Activated naive CD4-positive, alpha-beta T cell treated with anti-CD3 and anti-CD28 coated beads for 36 hours (primary cell): ENCODE measurements at regions not wholly inside any gene's neighbourhood (a gene's known extent, or its start where the extent isn't known, plus 50 kb on each side); places are given as distances from the start of the nearest gene placed in this dataset.
"Not testable (repeated sequence)": the region's sequence is repeated elsewhere in the genome, so short reads cannot be mapped to it uniquely, and the experiment has no call there.

ENCODE experiments used
- CTCF ChIA-PET: fragments of 350-600 bp; sonication (Branson Sonifier 250); formaldehyde crosslinking; loops from one replicate; lab custom pipeline; 2021; ENCODE audit warnings: antibody characterized with exemption; lab: Charles Lee
- DNase-seq: peaks from one replicate; pipeline ENCODE4 v3.0.0-alpha.2; 2020
- H3K27ac Mint-ChIP-seq: one replicate; pipeline ENCODE4 v1.8.0; 2021; ENCODE audit warnings: mild to moderate bottlenecking, mixed read lengths
- H3K27me3 Mint-ChIP-seq: one replicate; pipeline ENCODE4 v1.8.0; 2021; ENCODE audit warnings: low read depth, mixed read lengths
- H3K36me3 Mint-ChIP-seq: one replicate; pipeline ENCODE4 v1.8.0; 2021; ENCODE audit warnings: low read depth, mixed read lengths
- H3K4me1 Mint-ChIP-seq: one replicate; pipeline ENCODE4 v1.8.0; 2021; ENCODE audit warnings: low read depth, mixed read lengths
- H3K4me3 Mint-ChIP-seq: one replicate; pipeline ENCODE4 v1.8.0; 2021; ENCODE audit warnings: mild to moderate bottlenecking, moderate library complexity, mixed read lengths
- H3K9me3 Mint-ChIP-seq: one replicate; pipeline ENCODE4 v1.8.0; 2021; ENCODE audit warnings: mixed read lengths
- intact Hi-C: fragments of 100-400 bp; cut with micrococcal nuclease; formaldehyde crosslinking; loops from one replicate; pipeline ENCODE4 v1.15.1; 2023

GRCh38 chr3:166519443-166519842 lies 682.2 kb upstream of the BCHE start:
- Mint-ChIP-seq H3K4me1 (no peaks in the 10 kb centered on the region), H3K36me3 (no peaks in the 10 kb centered on the region), H3K9me3 (peaks cover 19% of the 10 kb centered on the region), H3K4me3 (no peak overlapping the region), H3K27me3 (no peaks in the 10 kb centered on the region), H3K27ac (no peak overlapping the region)
- DNase-seq: no peak
- CTCF ChIA-PET: no interaction called here
- intact Hi-C loops: no loop called here

DNA sequence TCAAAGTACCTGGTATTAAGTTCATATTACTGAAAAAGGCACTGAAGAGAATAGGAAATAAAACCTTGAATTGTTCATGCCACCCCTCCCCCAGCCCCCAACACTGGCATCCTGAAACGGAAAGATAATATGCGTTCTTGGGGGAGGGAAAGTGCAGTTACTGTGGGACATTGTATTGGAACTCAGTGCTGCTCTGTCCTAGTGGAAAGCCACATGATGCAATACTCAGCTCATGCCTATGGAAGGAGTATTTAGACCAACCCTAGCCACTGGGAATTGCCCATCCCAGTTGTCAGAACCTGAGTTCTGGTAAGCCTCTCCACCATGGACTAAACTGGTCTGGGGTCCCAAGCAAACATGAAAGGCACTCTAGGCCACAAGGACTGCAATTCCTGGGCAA lies 680.8 kb upstream of the BCHE start:
- Mint-ChIP-seq H3K27me3 (no peaks in the 10 kb centered on the region), H3K4me1 (no peaks in the 10 kb centered on the region), H3K27ac (no peak overlapping the region), H3K36me3 (no peaks in the 10 kb centered on the region), H3K4me3 (no peak overlapping the region), H3K9me3 (peaks cover 23% of the 10 kb centered on the region)
- intact Hi-C loops: no loop called here
- CTCF ChIA-PET: no interaction called here
- DNase-seq: no peak

DNA sequence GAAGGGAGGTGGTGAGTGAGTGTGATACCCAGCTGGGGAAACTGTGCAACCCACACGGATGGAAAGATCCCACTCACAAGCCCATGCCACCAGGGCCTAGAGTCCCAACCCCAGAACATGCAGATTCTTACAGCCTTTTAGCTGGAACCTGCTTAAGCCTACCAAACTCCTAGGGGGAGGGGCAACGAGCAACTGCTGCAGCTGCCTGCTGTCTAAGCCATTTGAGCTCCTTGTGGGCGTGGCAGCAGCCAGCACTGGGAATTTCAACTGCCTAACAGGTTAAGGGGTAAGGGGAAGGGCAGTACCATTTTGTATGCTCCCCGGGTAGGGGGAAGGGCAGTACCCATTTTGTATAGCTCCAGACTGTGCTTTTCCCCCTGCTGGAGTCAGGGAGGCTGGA lies 673.2 kb upstream of the BCHE start:
- CTCF ChIA-PET: no interaction called here
- DNase-seq: no peak
- Mint-ChIP-seq H3K4me1 (no peaks in the 10 kb centered on the region), H3K27me3 (no peaks in the 10 kb centered on the region), H3K4me3 (no peak overlapping the region), H3K9me3 (peaks cover 17% of the 10 kb centered on the region), H3K27ac (no peak overlapping the region), H3K36me3 (no peaks in the 10 kb centered on the region)
- intact Hi-C loops: no loop called here

DNA sequence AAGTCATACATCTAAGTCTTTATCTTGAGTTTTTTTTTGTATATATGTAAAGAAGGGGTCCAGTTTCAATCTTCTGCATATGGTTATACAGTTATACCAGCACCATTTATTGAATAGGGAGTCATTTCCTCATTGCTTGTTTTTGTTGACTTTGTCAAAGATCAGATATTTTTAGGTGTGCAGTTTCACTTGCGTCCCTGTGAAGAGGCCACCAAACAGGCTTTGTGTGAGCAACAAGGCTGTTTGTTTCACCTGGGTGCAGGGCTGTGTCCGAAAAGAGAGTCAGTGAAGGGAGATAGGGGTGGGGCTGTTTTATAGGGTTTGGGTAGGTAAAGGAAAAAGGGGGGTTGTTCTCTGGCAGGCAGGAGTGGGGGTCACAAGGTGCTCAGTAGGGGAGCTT lies 663.2 kb upstream of the BCHE start:
- peaks cover 20% of the 10 kb centered on the region for H3K9me3 Mint-ChIP-seq
- CTCF ChIA-PET: interaction anchor here (0.6 to 0.7 kb wide), 2 partner anchors 16 to 403 kb away, joined by 3 to 4 read pairs; no protein-coding TSS in a partner anchor
- H3K27me3 Mint-ChIP-seq, DNase-seq, H3K4me3 Mint-ChIP-seq, intact Hi-C loops, H3K4me1 Mint-ChIP-seq, H3K36me3 Mint-ChIP-seq, H3K27ac Mint-ChIP-seq: not testable (repeated sequence)

DNA sequence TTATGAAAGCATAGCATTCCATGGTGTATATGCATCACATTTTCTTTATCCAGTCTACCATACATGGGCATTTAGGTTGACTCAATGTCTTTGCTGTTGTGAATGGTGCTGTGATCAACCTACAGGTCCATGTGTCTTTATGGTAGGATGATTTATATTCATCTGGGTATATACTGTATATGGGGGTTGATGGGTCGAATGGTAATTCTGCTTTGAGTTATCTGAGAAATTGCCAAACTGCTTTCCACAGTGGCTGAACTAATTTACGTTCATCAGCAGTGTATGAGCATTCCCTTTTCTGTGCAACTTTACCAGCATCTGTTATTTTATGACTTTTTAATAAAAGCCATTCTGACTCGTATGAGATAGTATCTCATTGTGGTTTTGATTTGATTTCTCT lies 662.4 kb upstream of the BCHE start:
- no peaks in the 10 kb centered on the region for H3K36me3 Mint-ChIP-seq
- no peak for DNase-seq
- CTCF ChIA-PET: interaction anchor here (0.6 to 0.7 kb wide), 2 partner anchors 15 to 402 kb away, joined by 3 to 4 read pairs; no protein-coding TSS in a partner anchor
- H3K27ac Mint-ChIP-seq: no peak overlapping the region
- H3K4me3 Mint-ChIP-seq: no peak overlapping the region
- no peaks in the 10 kb centered on the region for H3K4me1 Mint-ChIP-seq
- H3K9me3 Mint-ChIP-seq: peaks cover 14% of the 10 kb centered on the region
- intact Hi-C loops: no loop called here
- H3K27me3 Mint-ChIP-seq: no peaks in the 10 kb centered on the region

DNA sequence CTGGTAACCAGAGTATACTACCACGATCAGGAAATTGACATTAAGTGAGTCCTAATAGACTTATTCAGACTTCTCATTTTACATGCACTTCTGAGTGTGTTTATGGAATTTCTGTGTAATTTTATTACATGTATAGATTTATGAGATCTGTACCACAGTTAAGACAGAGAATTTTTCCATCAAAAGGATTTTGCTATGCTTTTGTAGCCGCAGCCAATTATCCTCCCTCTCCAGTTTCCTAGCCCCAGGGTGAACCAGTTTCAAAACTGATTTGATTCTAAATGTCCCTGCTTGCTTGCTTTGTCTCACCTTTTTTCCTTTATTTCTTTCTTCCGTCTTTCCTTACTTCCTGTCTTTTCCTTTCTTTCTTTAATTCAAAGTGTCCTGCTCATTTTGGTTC lies 661.2 kb upstream of the BCHE start:
- CTCF ChIA-PET: no interaction called here
- intact Hi-C loops: no loop called here
- Mint-ChIP-seq H3K9me3 (peaks cover 12% of the 10 kb centered on the region), H3K27me3 (no peaks in the 10 kb centered on the region), H3K4me3 (no peak overlapping the region), H3K4me1 (no peaks in the 10 kb centered on the region), H3K27ac (no peak overlapping the region), H3K36me3 (no peaks in the 10 kb centered on the region)
- no peak for DNase-seq

DNA sequence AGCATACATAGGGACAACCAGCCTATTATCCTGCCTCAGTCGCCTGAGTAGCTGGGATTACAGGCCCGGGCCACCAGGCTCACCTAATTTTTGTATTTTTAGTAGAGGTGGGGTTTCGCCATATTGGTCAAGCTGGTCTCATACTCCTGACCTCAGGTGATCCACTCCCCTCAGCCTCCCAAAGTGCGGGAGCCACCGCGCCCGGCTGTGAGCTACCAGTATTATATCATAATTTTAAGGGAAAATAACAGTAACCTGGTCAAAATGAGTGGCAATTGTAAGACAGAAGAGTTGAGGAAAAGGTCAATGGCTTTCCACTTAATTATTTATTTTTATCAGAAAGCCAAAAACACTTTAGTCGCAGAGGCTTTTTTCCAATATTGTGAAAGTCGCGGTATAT lies 652.6 kb upstream of the BCHE start:
- Mint-ChIP-seq H3K36me3 (no peaks in the 10 kb centered on the region), H3K4me3 (no peak overlapping the region), H3K27me3 (no peaks in the 10 kb centered on the region), H3K9me3 (peaks cover 4% of the 10 kb centered on the region), H3K27ac (no peak overlapping the region), H3K4me1 (no peaks in the 10 kb centered on the region)
- CTCF ChIA-PET: no interaction called here
- DNase-seq: no peak
- intact Hi-C loops: no loop called here

GRCh38 chr3:166488977-166489672 lies 651.9 kb upstream of the BCHE start:
- Mint-ChIP-seq H3K9me3 (peaks cover 4% of the 10 kb centered on the region), H3K27me3 (no peaks in the 10 kb centered on the region), H3K4me1 (no peaks in the 10 kb centered on the region), H3K4me3 (no peak overlapping the region), H3K27ac (no peak overlapping the region), H3K36me3 (no peaks in the 10 kb centered on the region)
- CTCF ChIA-PET: no interaction called here
- no peak for DNase-seq
- intact Hi-C loops: no loop called here

DNA sequence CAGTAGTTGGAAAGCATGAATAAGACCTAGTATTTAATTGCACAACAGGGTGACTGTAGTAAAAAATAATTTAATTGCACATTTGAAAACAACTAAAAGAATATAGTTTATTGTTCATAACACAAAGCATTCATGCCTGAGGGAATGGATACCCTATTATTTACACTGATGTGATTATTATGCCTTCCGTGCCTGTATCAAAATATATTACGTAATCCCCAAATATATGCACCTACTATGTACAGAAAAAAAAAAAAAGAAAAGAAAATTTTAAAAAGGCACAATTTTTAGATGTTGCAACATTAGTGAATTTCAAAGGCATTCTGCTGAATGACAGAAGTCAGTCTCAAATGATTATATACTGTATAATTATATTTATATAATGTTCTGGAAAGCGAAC lies 647.2 kb upstream of the BCHE start:
- Mint-ChIP-seq H3K9me3 (peaks cover 1% of the 10 kb centered on the region), H3K4me3 (no peak overlapping the region), H3K36me3 (no peaks in the 10 kb centered on the region), H3K4me1 (no peaks in the 10 kb centered on the region), H3K27me3 (no peaks in the 10 kb centered on the region), H3K27ac (no peak overlapping the region)
- CTCF ChIA-PET: interaction anchor here (0.6 kb wide), 1 partner anchor 16 kb away, joined by 3 read pairs; no protein-coding TSS in a partner anchor
- intact Hi-C loops: no loop called here
- DNase-seq: no peak

DNA sequence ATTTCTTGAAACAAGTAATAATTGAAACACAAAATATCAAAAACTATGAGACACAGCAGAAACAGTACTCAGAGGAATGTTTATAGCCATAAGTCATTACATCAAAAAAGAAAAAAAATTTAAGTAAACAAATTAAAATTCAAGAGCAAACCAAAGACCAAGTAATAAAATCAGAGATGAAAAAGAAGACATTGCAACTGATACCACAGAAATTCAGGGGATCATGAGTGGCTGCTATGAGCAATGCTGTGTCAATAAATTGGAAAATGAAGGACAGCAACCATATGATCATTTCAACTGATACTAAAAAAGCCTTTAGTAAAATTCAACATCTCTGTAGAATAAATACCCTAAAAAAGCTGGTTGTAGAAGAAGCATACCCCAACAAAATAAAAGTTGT lies 644.1 kb upstream of the BCHE start:
- DNase-seq: no peak
- intact Hi-C loops: no loop called here
- H3K4me3 Mint-ChIP-seq: no peak overlapping the region
- H3K36me3 Mint-ChIP-seq: no peaks in the 10 kb centered on the region
- H3K4me1 Mint-ChIP-seq: no peaks in the 10 kb centered on the region
- peaks cover 7% of the 10 kb centered on the region for H3K9me3 Mint-ChIP-seq
- no peak overlapping the region for H3K27ac Mint-ChIP-seq
- CTCF ChIA-PET: no interaction called here
- no peaks in the 10 kb centered on the region for H3K27me3 Mint-ChIP-seq

- Mint-ChIP-seq H3K4me3 (no peak overlapping the region), H3K36me3 (no peaks in the 10 kb centered on the region), H3K27me3 (no peaks in the 10 kb centered on the region), H3K4me1 (no peaks in the 10 kb centered on the region), H3K27ac (no peak overlapping the region), H3K9me3 (peaks cover 7% of the 10 kb centered on the region)
- CTCF ChIA-PET: no interaction called here
- intact Hi-C loops: no loop called here
- no peak for DNase-seq
These were observed 641.1 kb upstream of the BCHE start for GRCh38 chr3:166478356-166478755.

GRCh38 chr3:166473501-166473900 lies 636.3 kb upstream of the BCHE start:
- H3K4me1 Mint-ChIP-seq: no peaks in the 10 kb centered on the region
- no peaks in the 10 kb centered on the region for H3K36me3 Mint-ChIP-seq
- no peak overlapping the region for H3K4me3 Mint-ChIP-seq
- peaks cover 4% of the 10 kb centered on the region for H3K9me3 Mint-ChIP-seq
- intact Hi-C loops: no loop called here
- no peak overlapping the region for H3K27ac Mint-ChIP-seq
- CTCF ChIA-PET: no interaction called here
- no peak for DNase-seq
- no peaks in the 10 kb centered on the region for H3K27me3 Mint-ChIP-seq

- intact Hi-C loops: no loop called here
- H3K27me3 Mint-ChIP-seq: no peaks in the 10 kb centered on the region
- H3K36me3 Mint-ChIP-seq: no peaks in the 10 kb centered on the region
- CTCF ChIA-PET: no interaction called here
- no peak for DNase-seq
- H3K9me3 Mint-ChIP-seq: no peaks in the 10 kb centered on the region
- no peak overlapping the region for H3K27ac Mint-ChIP-seq
- no peak overlapping the region for H3K4me3 Mint-ChIP-seq
- H3K4me1 Mint-ChIP-seq: no peaks in the 10 kb centered on the region
These were observed 634.8 kb upstream of the BCHE start for GRCh38 chr3:166472015-166472414.
